HepG2 (cell line): ENCODE measurements at regions not wholly inside any gene's neighbourhood (a gene's known extent, or its start where the extent isn't known, plus 50 kb on each side); places are given as distances from the start of the nearest gene placed in this dataset.

ENCODE experiments used
- AHR ChIP-seq: IDR thresholded peaks from 2 replicates; pipeline ENCODE4 v1.6.1; 2018; ENCODE audit warnings: missing genetic modification reagents, missing compliant biosample characterization
- BRD4 ChIP-seq: sonication (generic); formaldehyde crosslinking; IDR thresholded peaks from 2 replicates; pipeline ENCODE4 v1.4.0; 2020; ENCODE audit warnings: missing genetic modification reagents
- BRF2 ChIP-seq: sonication (generic); formaldehyde crosslinking; IDR thresholded peaks from 2 replicates; pipeline ENCODE4 v1.8.1; 2022; ENCODE audit warnings: mild to moderate bottlenecking, missing genetic modification reagents
- CBX1 ChIP-seq: IDR thresholded peaks from one replicate; pipeline ENCODE4 v1.6.1; 2016; ENCODE audit warnings: antibody characterized with exemption, low read depth
- GRHL1 ChIP-seq: sonication (generic); formaldehyde crosslinking; conservative IDR thresholded peaks from 2 replicates; pipeline ENCODE4 v1.8.0; 2022; ENCODE audit warnings: missing genetic modification reagents
- KLF6 ChIP-seq: IDR thresholded peaks from 2 replicates; pipeline ENCODE4 v1.8.0; 2016; ENCODE audit warnings: missing biosample characterization, missing genetic modification reagents
- NR2F1 ChIP-seq, 2 experiments: fragments of 450-650 bp in 1 of 2; formaldehyde crosslinking in 1 of 2; IDR thresholded peaks; 2 replicates each; pipeline versions ENCODE4 v1.5.0 to v1.6.1; 2016 to 2020; ENCODE audit warnings: mild to moderate bottlenecking in 1 of 2, missing compliant biosample characterization in 1 of 2, missing genetic modification reagents in 1 of 2, moderate library complexity in 1 of 2
- NR2F2 ChIP-seq: IDR thresholded peaks from 2 replicates; pipeline ENCODE4 v1.6.1; 2012; ENCODE audit warnings: low read depth, inconsistent platforms, borderline replicate concordance
- PAX8 ChIP-seq: sonication (generic); formaldehyde crosslinking; IDR thresholded peaks from 2 replicates; pipeline ENCODE4 v1.8.0; 2022; ENCODE audit warnings: mild to moderate bottlenecking, missing genetic modification reagents, borderline replicate concordance
- RBM39 ChIP-seq: fragments of 200-400 bp; formaldehyde crosslinking; IDR thresholded peaks from one replicate; pipeline ENCODE4 v1.6.1; 2018; ENCODE audit warnings: antibody characterized with exemption, mild to moderate bottlenecking, low read depth, low read length; ENCODE audit not compliant: poor library complexity, severe bottlenecking
- SOX6 ChIP-seq, 2 experiments: fragments of 450-650 bp in 1 of 2; sonication (generic) in 1 of 2; formaldehyde crosslinking in 1 of 2; IDR thresholded peaks; 2 replicates each; pipeline versions ENCODE4 v1.4.0 to v1.6.1; 2017 to 2020; ENCODE audit warnings: antibody characterized with exemption in 1 of 2, mild to moderate bottlenecking in 1 of 2, missing genetic modification reagents in 1 of 2
- ZBTB20 ChIP-seq: sonication (generic); formaldehyde crosslinking; IDR thresholded peaks from 2 replicates; pipeline ENCODE4 v1.8.1; 2023; ENCODE audit warnings: missing genetic modification reagents, low read depth, mild to moderate bottlenecking, borderline replicate concordance
- ZBTB49 ChIP-seq: sonication (generic); formaldehyde crosslinking; IDR thresholded peaks from 2 replicates; pipeline ENCODE4 v1.4.0; 2020; ENCODE audit warnings: missing genetic modification reagents, borderline replicate concordance
- ZFP41 ChIP-seq: sonication (generic); formaldehyde crosslinking; IDR thresholded peaks from 2 replicates; pipeline ENCODE4 v1.4.0; 2020; ENCODE audit warnings: mild to moderate bottlenecking, missing genetic modification reagents, borderline replicate concordance
- ZFY ChIP-seq: sonication (generic); formaldehyde crosslinking; IDR thresholded peaks from 2 replicates; pipeline ENCODE4 v1.4.0; 2020; ENCODE audit warnings: missing genetic modification reagents
- ZNF274 ChIP-seq: sonication (generic); formaldehyde crosslinking; IDR thresholded peaks from 2 replicates; pipeline ENCODE4 v1.5.1; 2020; ENCODE audit warnings: mild to moderate bottlenecking, missing genetic modification reagents
- ZNF335 ChIP-seq: sonication (generic); formaldehyde crosslinking; IDR thresholded peaks from 2 replicates; pipeline ENCODE4 v1.4.0; 2020; ENCODE audit warnings: missing genetic modification reagents
- ZNF468 ChIP-seq: sonication (generic); formaldehyde crosslinking; IDR thresholded peaks from 2 replicates; pipeline ENCODE4 v1.8.0; 2022; ENCODE audit warnings: mild to moderate bottlenecking, moderate library complexity, missing genetic modification reagents
- ZNF687 ChIP-seq: sonication (generic); formaldehyde crosslinking; IDR thresholded peaks from 2 replicates; pipeline ENCODE4 v1.5.1; 2020; ENCODE audit warnings: mild to moderate bottlenecking, missing genetic modification reagents, moderate library complexity
- ZNF766 ChIP-seq: sonication (generic); formaldehyde crosslinking; IDR thresholded peaks from 2 replicates; pipeline ENCODE4 v1.5.0; 2020; ENCODE audit warnings: missing genetic modification reagents, borderline replicate concordance

GRCh38 chr1:54488065-54488750 is 59.8 kb upstream of the ACOT11 start (continued):
- TF ChIP-seq ZNF274 (CRISPR knock-in tag) (no peak), NR2F2 (no peak), ZFP41 (CRISPR knock-in tag) (no peak), RBM39 (peak; percentile 7), ZNF335 (CRISPR knock-in tag) (no peak), ZNF687 (CRISPR knock-in tag) (peak; percentile 87), ZNF766 (CRISPR knock-in tag) (no peak), AHR (no peak), BRF2 (CRISPR knock-in tag) (no peak), ZFY (CRISPR knock-in tag) (peak; percentile 45; the same call in 1 of the 2 replicates), PAX8 (CRISPR knock-in tag) (no peak), ZBTB49 (no peak), SOX6 (IDR thresholded peaks at IDR 0.05) (no peak), SOX6 (CRISPR knock-in tag; IDR thresholded peaks at IDR 0.05) (peak; percentile 80), BRD4 (CRISPR knock-in tag) (no peak), ZBTB20 (CRISPR knock-in tag) (no peak), GRHL1 (no peak), NR2F1 (CRISPR knock-in tag; IDR thresholded peaks at IDR 0.05) (no peak), ZNF468 (CRISPR knock-in tag) (no peak), KLF6 (peak; percentile 72; the same call in 1 of the 2 replicates), CBX1 (peak; percentile 23)
